ENCODE measurements at regions not wholly inside any gene's neighbourhood (a gene's known extent, or its start where the extent isn't known, plus 50 kb on each side); places are given as distances from the start of the nearest gene placed in this dataset.

- Histone ChIP-seq H3K36me3 (ENCODE audit: control insufficient read depth, insufficient read depth, low read length) (no peaks in the 10 kb centered on the region), H3K4me1 (ENCODE audit: control insufficient read depth, insufficient read depth, low read length) (no peaks in the 10 kb centered on the region), H3K9me3 (ENCODE audit: control insufficient read depth, insufficient read depth, low read length) (no peaks in the 10 kb centered on the region), H3K27me3 (ENCODE audit: control insufficient read depth, insufficient read depth, low read length) (peaks cover 7% of the 10 kb centered on the region), H3K27ac (ENCODE audit: low read length) (no peak overlapping the region), H3K4me3 (ENCODE audit: low read length) (no peak overlapping the region)
- Mint-ChIP-seq H3K9me3 (no peaks in the 10 kb centered on the region), H3K36me3 (no peaks in the 10 kb centered on the region), H3K27me3 (ENCODE audit: low read depth in 2 of 2) (peaks cover 11 to 31% of the 10 kb centered on the region in 2 donors), H3K4me3 (no peak overlapping the region), H3K4me1 (no peaks in the 10 kb centered on the region), H3K27ac (no peak overlapping the region)
- intact Hi-C loops (cut with micrococcal nuclease) = no loop called here
- DNase-seq (no peak), ATAC-seq (no peak)
- WGBS (ENCODE audit: insufficient coverage) = no CpG with 5 or more reads among the region's 1 CpG
- TF ChIP-seq CTCF (IDR thresholded peaks at IDR 0.05) = no peak
These were observed 172.3 kb upstream of the TBCA start for GRCh38 chr5:77948476-77948875.

GRCh38 chr5:77947041-77947428, 170.9 kb upstream of the TBCA start:
- no peak overlapping the region for H3K4me3 ChIP-seq (ENCODE audit: low read length)
- H3K36me3 ChIP-seq (ENCODE audit: control insufficient read depth, insufficient read depth, low read length) = no peaks in the 10 kb centered on the region
- H3K9me3 ChIP-seq (ENCODE audit: control insufficient read depth, insufficient read depth, low read length) = no peaks in the 10 kb centered on the region
- intact Hi-C loops (cut with micrococcal nuclease) = no loop called here
- peaks cover 11 to 39% of the 10 kb centered on the region in 2 donors for H3K27me3 Mint-ChIP-seq (ENCODE audit: low read depth in 2 of 2)
- 92% methylated on average over 5 of the region's 7 CpGs for WGBS (ENCODE audit: insufficient coverage)
- DNase-seq = no peak
- H3K27ac Mint-ChIP-seq = no peak overlapping the region
- H3K4me1 Mint-ChIP-seq = no peaks in the 10 kb centered on the region
- no peaks in the 10 kb centered on the region for H3K36me3 Mint-ChIP-seq
- ATAC-seq = no peak
- H3K4me3 Mint-ChIP-seq = no peak overlapping the region
- H3K4me1 ChIP-seq (ENCODE audit: control insufficient read depth, insufficient read depth, low read length) = no peaks in the 10 kb centered on the region
- no peaks in the 10 kb centered on the region for H3K9me3 Mint-ChIP-seq
- H3K27ac ChIP-seq (ENCODE audit: low read length) = no peak overlapping the region
- no peak for TF ChIP-seq CTCF (IDR thresholded peaks at IDR 0.05)
- H3K27me3 ChIP-seq (ENCODE audit: control insufficient read depth, insufficient read depth, low read length) = peaks cover 7% of the 10 kb centered on the region

GRCh38 chr5:77946381-77947040, 170.4 kb upstream of the TBCA start:
- no peaks in the 10 kb centered on the region for H3K36me3 ChIP-seq (ENCODE audit: control insufficient read depth, insufficient read depth, low read length)
- intact Hi-C loops (cut with micrococcal nuclease) = no loop called here
- no peaks in the 10 kb centered on the region for H3K9me3 ChIP-seq (ENCODE audit: control insufficient read depth, insufficient read depth, low read length)
- H3K27me3 ChIP-seq (ENCODE audit: control insufficient read depth, insufficient read depth, low read length) = peaks cover 7% of the 10 kb centered on the region
- no peak overlapping the region for H3K27ac ChIP-seq (ENCODE audit: low read length)
- Mint-ChIP-seq H3K9me3 (no peaks in the 10 kb centered on the region), H3K27me3 (ENCODE audit: low read depth in 2 of 2) (peaks cover 13 to 44% of the 10 kb centered on the region in 2 donors), H3K27ac (no peak overlapping the region), H3K4me3 (no peak overlapping the region), H3K36me3 (no peaks in the 10 kb centered on the region), H3K4me1 (no peaks in the 10 kb centered on the region)
- no peak overlapping the region for H3K4me3 ChIP-seq (ENCODE audit: low read length)
- no peaks in the 10 kb centered on the region for H3K4me1 ChIP-seq (ENCODE audit: control insufficient read depth, insufficient read depth, low read length)
- ATAC-seq (no peak), DNase-seq (no peak)
- 79% methylated on average over 3 of the region's 4 CpGs for WGBS (ENCODE audit: insufficient coverage)
- no peak for TF ChIP-seq CTCF (IDR thresholded peaks at IDR 0.05)

- Mint-ChIP-seq H3K27ac (no peak overlapping the region), H3K9me3 (no peaks in the 10 kb centered on the region), H3K36me3 (no peaks in the 10 kb centered on the region), H3K4me1 (no peaks in the 10 kb centered on the region), H3K4me3 (no peak overlapping the region), H3K27me3 (ENCODE audit: low read depth in 2 of 2) (peaks cover 16 to 51% of the 10 kb centered on the region in 2 donors)
- Histone ChIP-seq H3K9me3 (ENCODE audit: control insufficient read depth, insufficient read depth, low read length) (no peaks in the 10 kb centered on the region), H3K4me3 (ENCODE audit: low read length) (no peak overlapping the region), H3K27ac (ENCODE audit: low read length) (no peak overlapping the region), H3K4me1 (ENCODE audit: control insufficient read depth, insufficient read depth, low read length) (no peaks in the 10 kb centered on the region), H3K27me3 (ENCODE audit: control insufficient read depth, insufficient read depth, low read length) (peaks cover 10% of the 10 kb centered on the region), H3K36me3 (ENCODE audit: control insufficient read depth, insufficient read depth, low read length) (no peaks in the 10 kb centered on the region)
- TF ChIP-seq CTCF (IDR thresholded peaks at IDR 0.05) = no peak
- ATAC-seq = no peak
- DNase-seq = no peak
- WGBS (ENCODE audit: insufficient coverage) = 94% methylated on average over 3 of the region's 3 CpGs
- intact Hi-C loops (cut with micrococcal nuclease) = no loop called here
These were observed 169.7 kb upstream of the TBCA start for GRCh38 chr5:77945874-77946273.

Data from natural killer cell (primary cell).